NB4 (cell line): ENCODE measurements at regions not wholly inside any gene's neighbourhood (a gene's known extent, or its start where the extent isn't known, plus 50 kb on each side); places are given as distances from the start of the nearest gene placed in this dataset.

Experiments
- CTCF ChIP-seq: IDR thresholded peaks from one replicate; pipeline ENCODE4 v1.5.1; 2012; ENCODE audit warnings: low read depth, low read length
- POLR2A ChIP-seq: IDR thresholded peaks from 2 replicates; pipeline ENCODE4 v1.6.1; 2011; ENCODE audit warnings: mild to moderate bottlenecking; ENCODE audit not compliant: insufficient read length; ENCODE audit errors: extremely low read depth

GRCh38 chr1:87632232-87632631 lies 303.6 kb downstream of the LMO4 start:
- TF ChIP-seq CTCF (no peak), POLR2A (no peak)
